ENCODE measurements at regions not wholly inside any gene's neighbourhood (a gene's known extent, or its start where the extent isn't known, plus 50 kb on each side); places are given as distances from the start of the nearest gene placed in this dataset.
A peak's percentile ranks its signal among the peaks of the same experiment; 100 is the strongest.

DNA sequence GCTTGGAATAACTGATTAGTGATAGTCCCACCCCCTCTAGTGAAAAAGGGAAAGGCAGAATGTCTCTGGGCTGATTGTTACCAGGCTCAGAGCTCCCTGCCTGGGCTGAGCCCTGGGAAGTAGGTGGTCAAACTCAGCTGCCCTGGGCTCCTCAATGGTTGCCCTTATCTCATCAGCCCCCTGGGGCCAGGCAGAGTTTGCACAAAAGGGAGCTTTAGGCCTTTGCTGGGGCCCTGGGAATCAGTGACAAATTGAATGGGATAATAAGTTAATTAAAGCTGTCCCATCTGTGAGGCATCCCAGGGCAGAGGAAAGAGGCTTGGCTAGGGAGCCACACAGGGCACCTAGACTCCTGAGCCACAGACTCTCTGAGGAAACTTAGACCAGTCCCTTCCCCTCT lies 89.0 kb downstream of the EFNB1 start:
- DNase-seq: no peak

DNA sequence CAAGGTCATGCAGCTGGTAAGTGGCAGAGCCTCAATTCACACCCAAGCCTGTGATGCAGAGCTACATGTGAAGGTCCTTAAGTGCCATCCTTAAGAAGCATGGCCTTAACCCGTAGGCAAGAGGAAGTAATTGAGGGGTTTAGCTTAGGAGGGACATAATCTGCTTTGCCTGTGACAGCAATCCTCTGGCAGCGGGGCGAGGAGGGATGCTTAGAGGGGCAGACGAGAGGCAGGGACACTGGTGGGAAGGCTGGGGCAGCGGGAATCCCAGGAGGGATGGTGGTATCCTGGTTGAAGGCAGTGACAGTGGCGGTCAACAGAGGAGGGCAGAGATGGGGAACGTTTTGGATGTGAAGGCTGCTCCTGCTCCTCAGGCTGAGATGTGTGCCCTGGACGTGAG lies 88.1 kb downstream of the EFNB1 start:
- no peak for DNase-seq

DNA sequence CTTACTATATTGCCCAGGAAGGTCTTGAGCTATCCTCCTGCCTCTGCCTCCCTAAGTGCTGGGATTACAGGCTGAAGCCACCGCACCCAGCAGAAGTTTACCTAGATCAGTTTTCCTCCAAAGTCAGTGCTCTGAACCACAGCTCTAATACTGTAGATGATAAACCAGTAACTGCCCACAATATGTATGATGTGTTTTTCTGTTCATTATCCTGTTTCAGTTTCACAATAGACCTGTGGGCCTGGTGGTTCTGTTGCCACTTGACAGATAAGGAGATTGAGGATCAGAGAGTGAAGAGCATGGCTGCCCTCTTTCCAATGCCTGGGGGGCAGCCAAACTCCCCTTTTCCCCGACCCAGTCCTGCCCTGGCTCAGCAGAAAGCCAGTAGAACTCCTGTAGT lies 87.0 kb downstream of the EFNB1 start:
- no peak for DNase-seq

- no peak for DNase-seq
These were observed 85.7 kb downstream of the EFNB1 start for GRCh38 chrX:68914479-68914946.

- no peak for DNase-seq
These were observed 84.4 kb downstream of the EFNB1 start for GRCh38 chrX:68913249-68913547.

GRCh38 chrX:68912113-68912512 lies 83.3 kb downstream of the EFNB1 start:
- DNase-seq: no peak

DNA sequence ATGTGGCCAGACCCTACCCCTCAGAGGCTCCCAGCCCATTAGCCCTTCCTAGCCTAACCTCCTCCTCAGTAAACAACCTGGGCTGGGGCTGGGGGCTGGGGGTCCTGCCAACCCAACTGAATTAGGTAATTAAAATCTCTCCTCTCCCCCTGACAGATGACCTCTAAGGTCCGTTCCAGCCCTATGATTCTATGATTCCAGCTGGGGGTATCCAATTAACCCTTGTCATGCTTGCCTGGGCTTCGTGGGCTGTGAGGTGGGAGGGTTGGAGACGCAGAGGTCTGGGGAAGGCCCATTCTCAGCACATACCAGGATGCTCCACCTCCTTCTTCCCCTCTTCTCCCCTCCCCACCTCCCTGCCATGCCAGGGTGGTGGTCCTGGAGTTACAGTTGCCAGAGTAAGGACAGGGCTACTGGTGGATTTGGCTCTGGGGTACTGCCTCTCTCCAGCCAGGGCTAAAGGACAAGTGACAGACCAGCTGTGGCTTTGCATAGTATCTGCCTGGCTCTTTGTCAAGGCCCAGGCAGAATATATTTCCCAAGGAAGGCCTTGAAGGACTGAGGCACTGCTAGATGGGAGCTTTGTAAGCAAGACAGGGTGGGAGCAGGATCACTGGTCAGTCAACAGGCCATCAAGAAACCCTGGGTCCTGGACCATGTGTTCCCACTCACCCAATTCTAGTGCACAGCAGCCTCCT lies 82.1 kb downstream of the EFNB1 start:
- DNase-seq: no peak

DNA sequence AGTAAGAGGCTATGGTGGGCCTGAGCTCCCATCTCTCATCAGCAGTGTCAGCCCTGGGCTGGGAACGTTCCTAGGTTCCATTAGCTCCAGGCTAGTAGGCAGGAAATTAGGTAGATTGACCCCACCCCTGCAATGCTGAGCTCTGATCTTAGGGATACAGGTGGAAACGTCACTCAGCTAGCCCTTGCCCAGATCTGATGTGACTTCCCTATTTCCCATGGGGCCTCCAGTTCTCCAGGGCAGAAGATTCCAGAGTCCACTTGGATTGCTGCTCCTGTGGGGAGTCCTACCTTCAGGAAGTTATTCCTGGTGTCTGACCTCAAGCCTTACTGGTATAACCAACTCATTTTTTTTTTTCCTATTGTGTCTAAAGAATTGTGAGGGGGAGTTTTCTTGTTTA lies 81.1 kb downstream of the EFNB1 start:
- no peak for DNase-seq

GRCh38 chrX:68908071-68908470 lies 79.2 kb downstream of the EFNB1 start:
- DNase-seq: no peak

GRCh38 chrX:68902706-68903504 lies 74.1 kb downstream of the EFNB1 start:
- DNase-seq: no peak

- DNase-seq: no peak
These were observed 72.7 kb downstream of the EFNB1 start for GRCh38 chrX:68901519-68901918.

- no peak for DNase-seq
These were observed 69.8 kb downstream of the EFNB1 start for GRCh38 chrX:68898598-68898997.

GRCh38 chrX:68897118-68897945 lies 68.5 kb downstream of the EFNB1 start:
- DNase-seq: no peak

- no peak for DNase-seq
These were observed 67.8 kb downstream of the EFNB1 start for GRCh38 chrX:68896581-68896980.

GRCh38 chrX:68895778-68896177 lies 67.0 kb downstream of the EFNB1 start:
- DNase-seq: no peak

GRCh38 chrX:68895341-68895755 lies 66.5 kb downstream of the EFNB1 start:
- peak in 1 of 2 experiments; percentile 0 for DNase-seq

DNA sequence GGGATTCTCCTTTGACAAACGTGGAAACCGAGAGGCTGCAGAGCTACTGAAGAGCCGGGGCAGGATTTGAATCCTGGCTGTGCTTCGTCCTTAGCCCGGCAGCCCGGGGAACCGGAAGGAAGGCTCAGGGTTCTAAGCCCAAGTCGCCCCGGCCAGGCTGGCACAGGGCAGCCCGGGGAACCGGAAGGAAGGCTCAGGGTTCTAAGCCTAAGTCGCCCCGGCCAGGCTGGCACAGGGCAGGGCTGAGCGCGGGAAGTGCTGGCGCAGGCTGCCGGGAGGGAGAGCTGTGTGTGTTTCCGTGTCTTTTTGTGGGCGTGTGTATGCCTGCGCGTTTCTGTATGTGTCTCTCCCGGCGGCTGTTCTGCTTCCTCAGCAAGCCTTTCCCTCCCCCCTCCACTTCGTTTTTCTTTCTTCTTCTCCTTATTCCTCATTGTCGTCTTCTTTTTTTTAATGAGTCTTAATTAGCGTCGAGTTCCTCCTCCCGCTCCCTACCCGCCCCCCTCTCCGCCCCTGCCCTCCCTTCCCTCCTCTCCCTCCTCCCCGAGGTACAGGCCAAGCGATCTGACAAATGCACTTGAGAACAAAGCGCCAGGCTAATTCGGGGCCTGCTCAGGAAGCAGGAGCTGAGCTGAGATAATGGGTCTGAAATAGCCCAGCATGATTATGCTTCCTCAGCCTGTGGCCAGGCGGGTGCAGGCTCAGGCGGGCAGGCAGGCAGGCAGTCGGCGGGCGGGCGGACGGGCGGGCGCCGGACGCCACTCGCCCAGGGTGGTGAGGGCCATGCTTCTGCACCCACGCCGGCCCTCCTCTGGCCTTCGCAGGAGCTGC lies 65.9 kb downstream of the EFNB1 start:
- peak; percentile 5 to 24 for DNase-seq

DNA sequence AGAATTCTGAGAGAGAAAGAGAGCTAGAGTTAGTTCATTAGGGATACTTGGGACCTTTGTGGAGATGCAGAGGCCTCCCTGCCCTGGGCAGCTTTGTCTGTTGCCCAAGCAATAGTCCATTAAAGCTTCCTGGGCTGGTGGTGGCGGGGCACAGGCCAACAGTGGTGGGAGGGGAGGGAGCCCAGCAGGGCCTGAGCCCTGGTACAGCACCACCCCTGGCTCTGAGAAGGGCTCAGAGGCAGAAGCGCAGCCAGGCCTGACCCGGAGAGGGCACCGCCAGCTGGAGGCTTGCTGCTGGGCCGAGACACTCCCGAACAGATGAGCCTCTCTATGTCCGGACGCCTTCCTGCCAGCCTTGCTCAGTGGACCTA lies 65.3 kb downstream of the EFNB1 start:
- peak in 1 of 2 experiments; percentile 1 for DNase-seq

DNA sequence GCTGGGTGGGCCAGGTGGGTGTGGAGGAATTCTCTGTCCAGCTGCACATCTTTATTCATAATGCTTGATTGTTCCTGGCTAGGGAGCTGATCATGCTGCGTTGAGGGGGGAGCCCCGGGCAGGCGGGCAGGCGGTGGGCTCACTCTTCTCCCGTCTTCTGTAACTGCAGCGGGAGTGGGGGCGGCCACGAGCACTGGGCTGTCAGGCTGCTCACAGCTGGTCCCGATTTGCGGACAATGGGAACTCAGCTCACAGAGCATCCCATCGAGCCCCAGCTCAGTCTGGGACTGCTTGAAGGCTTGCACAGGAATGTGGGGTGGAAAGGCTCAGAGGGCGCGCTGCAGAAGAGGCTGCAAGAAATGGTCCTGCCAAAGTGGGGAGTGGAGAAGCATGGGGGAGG lies 63.8 kb downstream of the EFNB1 start:
- DNase-seq: no peak

DNA sequence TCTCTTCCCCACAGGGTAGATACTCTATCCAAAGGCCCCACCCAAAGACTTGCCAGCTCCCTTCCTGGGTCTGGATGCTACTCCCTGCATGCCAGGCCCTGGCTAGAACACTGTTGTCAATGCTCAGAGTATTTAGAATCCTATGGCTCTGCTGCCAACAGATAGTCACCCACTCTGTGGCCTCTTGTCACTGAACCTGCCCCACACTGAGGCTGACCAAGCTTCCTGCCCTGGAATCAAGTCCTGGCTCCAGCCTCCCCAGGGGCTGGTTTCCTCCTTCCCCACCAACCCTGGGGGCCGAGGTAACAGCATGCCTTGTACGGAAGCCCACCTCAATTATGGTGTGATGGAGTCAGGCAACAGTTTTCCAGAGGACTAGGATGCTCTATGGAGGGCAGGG lies 63.3 kb downstream of the EFNB1 start:
- DNase-seq: no peak

All from activated CD4-positive, alpha-beta T cell treated with anti-CD3 and anti-CD28 coated beads, Interleukin-2, amount 50 U/mL, for 48 hours (primary cell).